Fibroblast of mammary gland (primary cell): ENCODE measurements at regions not wholly inside any gene's neighbourhood (a gene's known extent, or its start where the extent isn't known, plus 50 kb on each side); places are given as distances from the start of the nearest gene placed in this dataset.
A peak's percentile ranks its signal among the peaks of the same experiment; 100 is the strongest.
"Not testable (repeated sequence)": the region's sequence is repeated elsewhere in the genome, so short reads cannot be mapped to it uniquely, and the experiment has no call there.

ENCODE experiments used
- DNase-seq: peaks from one replicate; pipeline ENCODE4 v3.0.0-alpha.2; 2010; ENCODE audit warnings: low read depth
- H3K4me3 ChIP-seq: 2 replicates; pipeline ENCODE4 v1.5.1; 2011; ENCODE audit warnings: low read depth, mild to moderate bottlenecking, low read length, moderate library complexity; ENCODE audit not compliant: control insufficient read depth
- CTCF ChIP-seq: conservative IDR thresholded peaks from 2 replicates; pipeline ENCODE4 v1.5.1; 2011; ENCODE audit warnings: low read depth, low read length, inconsistent platforms; ENCODE audit not compliant: control insufficient read depth, insufficient read depth

GRCh38 chr2:235218486-235218907 lies 266.7 kb downstream of the SH3BP4 start:
- no peak for DNase-seq
- TF ChIP-seq CTCF: no peak

GRCh38 chr2:235219048-235219447 lies 267.2 kb downstream of the SH3BP4 start:
- no peak for DNase-seq
- no peak for TF ChIP-seq CTCF
- no peak overlapping the region for H3K4me3 ChIP-seq

More at GRCh38 chr2:235218486-235218907, 266.7 kb downstream of the SH3BP4 start:
- no peak overlapping the region for H3K4me3 ChIP-seq

- DNase-seq: no peak
- TF ChIP-seq CTCF: no peak
- no peak overlapping the region for H3K4me3 ChIP-seq
These were observed 268.5 kb downstream of the SH3BP4 start for GRCh38 chr2:235220331-235220730.

GRCh38 chr2:235223011-235223410 lies 270.8 kb upstream of the AGAP1 start:
- no peak overlapping the region for H3K4me3 ChIP-seq
- TF ChIP-seq CTCF: no peak
- DNase-seq: peak; percentile 11

GRCh38 chr2:235224410-235224809 lies 269.4 kb upstream of the AGAP1 start:
- H3K4me3 ChIP-seq: no peak overlapping the region
- TF ChIP-seq CTCF: no peak
- DNase-seq: no peak

GRCh38 chr2:235225261-235225660 lies 268.6 kb upstream of the AGAP1 start:
- DNase-seq: no peak
- no peak overlapping the region for H3K4me3 ChIP-seq
- TF ChIP-seq CTCF: no peak

GRCh38 chr2:235227590-235227989 lies 266.3 kb upstream of the AGAP1 start:
- DNase-seq: no peak
- no peak overlapping the region for H3K4me3 ChIP-seq
- no peak for TF ChIP-seq CTCF

GRCh38 chr2:235228422-235228821 lies 265.4 kb upstream of the AGAP1 start:
- H3K4me3 ChIP-seq, DNase-seq: not testable (repeated sequence)
